Astrocyte of the cerebellum (primary cell): ENCODE measurements at regions not wholly inside any gene's neighbourhood (a gene's known extent, or its start where the extent isn't known, plus 50 kb on each side); places are given as distances from the start of the nearest gene placed in this dataset.

Source experiments
- DNase-seq: peaks from one replicate; pipeline ENCODE4 v3.0.0-alpha.2; 2011; ENCODE audit warnings: low read depth
- H3K4me3 ChIP-seq: 2 replicates; pipeline ENCODE4 v1.5.1; 2011; ENCODE audit warnings: mild to moderate bottlenecking, low read depth, low read length, moderate library complexity
- in situ Hi-C: cut with HindIII; loops from 2 replicates; pipeline ENCODE4 v1.10.0; 2017; ENCODE audit warnings: low sequenced_read_pairs
- TF ChIP-seq, protein P1 (sequence below): IDR thresholded peaks from 2 replicates; pipeline ENCODE4 v1.5.1; 2012; ENCODE audit warnings: low read length, low read depth, moderate library complexity, mild to moderate bottlenecking; ENCODE audit errors: missing control alignments

DNA sequence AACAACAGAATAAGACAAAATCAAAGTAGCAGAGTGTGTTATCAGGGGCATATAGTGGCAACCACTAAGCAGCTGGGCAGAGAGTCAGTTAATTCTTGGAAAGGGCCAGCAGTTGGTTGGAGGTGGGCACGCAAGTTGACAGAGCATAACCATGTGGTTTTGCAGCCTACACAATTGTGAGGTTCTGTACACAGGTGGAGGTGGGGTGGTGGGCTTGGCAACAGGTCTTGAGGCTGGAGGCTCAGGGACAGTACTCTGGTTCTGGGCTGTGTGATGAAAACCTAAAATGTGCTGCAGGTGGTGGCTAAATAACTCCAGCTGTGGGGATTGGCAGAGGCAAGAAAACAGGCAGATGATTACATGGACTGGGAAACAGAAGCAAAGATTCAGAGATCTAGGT is 1112.7 kb downstream of the PDHA2 start:
- DNase-seq, result no peak
- H3K4me3 ChIP-seq, result no peak overlapping the region
- TF ChIP-seq, protein P1, sequence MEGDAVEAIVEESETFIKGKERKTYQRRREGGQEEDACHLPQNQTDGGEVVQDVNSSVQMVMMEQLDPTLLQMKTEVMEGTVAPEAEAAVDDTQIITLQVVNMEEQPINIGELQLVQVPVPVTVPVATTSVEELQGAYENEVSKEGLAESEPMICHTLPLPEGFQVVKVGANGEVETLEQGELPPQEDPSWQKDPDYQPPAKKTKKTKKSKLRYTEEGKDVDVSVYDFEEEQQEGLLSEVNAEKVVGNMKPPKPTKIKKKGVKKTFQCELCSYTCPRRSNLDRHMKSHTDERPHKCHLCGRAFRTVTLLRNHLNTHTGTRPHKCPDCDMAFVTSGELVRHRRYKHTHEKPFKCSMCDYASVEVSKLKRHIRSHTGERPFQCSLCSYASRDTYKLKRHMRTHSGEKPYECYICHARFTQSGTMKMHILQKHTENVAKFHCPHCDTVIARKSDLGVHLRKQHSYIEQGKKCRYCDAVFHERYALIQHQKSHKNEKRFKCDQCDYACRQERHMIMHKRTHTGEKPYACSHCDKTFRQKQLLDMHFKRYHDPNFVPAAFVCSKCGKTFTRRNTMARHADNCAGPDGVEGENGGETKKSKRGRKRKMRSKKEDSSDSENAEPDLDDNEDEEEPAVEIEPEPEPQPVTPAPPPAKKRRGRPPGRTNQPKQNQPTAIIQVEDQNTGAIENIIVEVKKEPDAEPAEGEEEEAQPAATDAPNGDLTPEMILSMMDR, result no peak
- in situ Hi-C loops, result no loop called here

DNA sequence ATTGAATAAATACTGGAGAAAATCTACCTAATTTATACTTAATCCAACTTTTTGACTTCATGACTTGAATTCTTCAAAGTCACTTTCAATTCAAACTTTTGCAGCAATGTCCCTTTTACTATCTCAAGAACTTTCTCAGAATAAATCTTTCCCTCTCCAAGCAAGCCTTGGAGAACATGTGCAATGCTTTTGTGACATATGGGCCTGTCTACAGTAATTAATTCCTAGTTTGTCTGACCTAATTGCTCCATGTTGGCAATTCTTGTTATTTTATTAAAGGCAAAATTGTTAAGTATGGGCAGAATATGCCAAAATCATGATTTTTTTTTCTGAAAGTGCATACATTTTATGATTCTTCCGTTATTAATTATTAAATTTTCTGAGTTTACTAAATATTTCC is 1115.3 kb downstream of the PDHA2 start:
- H3K4me3 ChIP-seq, result no peak overlapping the region
- TF ChIP-seq, protein P1, result no peak
- no peak for DNase-seq
- in situ Hi-C loops, result no loop called here

DNA sequence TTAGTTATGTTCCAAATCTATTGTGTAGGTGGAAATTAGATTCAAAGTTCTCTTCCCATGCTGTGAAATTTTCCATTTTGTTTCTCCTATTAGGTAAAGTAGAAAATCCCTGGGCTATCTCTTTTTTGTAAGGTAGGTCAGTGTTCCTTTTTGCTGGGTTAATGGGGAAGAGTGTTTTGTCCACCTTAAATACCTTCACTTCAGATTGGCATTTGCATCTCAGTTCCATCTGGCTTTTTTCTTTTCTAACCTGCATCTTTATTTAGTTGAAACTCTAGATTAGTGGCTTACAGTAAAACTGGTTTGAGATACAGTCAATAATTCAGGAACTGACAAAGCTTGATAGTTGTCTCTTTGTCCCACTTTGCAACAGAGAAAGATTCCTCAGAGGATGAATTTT is 1115.8 kb downstream of the PDHA2 start:
- TF ChIP-seq, protein P1, result no peak
- in situ Hi-C loops, result no loop called here
- DNase-seq, result no peak
- no peak overlapping the region for H3K4me3 ChIP-seq

DNA sequence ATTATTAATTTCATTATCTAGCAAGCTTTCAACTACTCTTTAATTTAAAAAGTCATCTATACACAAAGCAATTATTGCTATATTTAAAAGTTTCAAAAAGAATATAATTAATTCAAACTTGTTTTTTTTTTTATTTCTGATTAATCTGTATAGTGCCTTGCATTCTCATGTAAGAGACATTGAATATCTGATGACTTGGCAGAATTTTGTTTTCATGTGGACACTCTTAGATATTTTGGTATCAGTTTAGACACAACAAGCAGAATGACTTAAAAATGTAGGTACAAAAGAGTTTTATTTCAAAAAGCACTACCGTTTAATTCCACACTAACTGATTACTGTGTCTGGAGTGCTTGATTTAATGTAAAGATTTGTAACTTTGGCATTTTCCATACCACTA is 1129.6 kb downstream of the PDHA2 start:
- no peak overlapping the region for H3K4me3 ChIP-seq
- TF ChIP-seq, protein P1, result no peak
- in situ Hi-C loops, result no loop called here
- DNase-seq, result no peak

DNA sequence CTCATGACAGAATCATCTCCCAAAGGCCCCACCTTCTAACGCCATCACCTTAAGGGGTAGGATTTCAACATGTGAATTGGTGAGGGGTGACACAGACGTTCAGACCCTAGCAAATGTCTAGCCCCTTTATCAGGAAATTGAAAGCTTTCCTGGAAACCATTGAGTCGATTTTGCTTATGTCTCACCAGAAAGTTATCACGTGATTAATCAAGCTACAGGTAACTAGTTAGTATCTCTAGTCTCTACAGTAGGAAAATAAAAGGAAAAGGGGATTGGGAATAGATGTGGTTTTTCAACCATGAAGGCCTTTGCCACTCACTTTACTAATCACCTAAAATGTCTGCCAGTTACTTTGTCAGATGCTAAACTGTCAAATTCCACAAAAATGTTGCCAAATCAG is 1133.0 kb downstream of the PDHA2 start:
- DNase-seq, result no peak
- TF ChIP-seq, protein P1, result no peak
- in situ Hi-C loops, result no loop called here
- H3K4me3 ChIP-seq, result no peak overlapping the region

DNA sequence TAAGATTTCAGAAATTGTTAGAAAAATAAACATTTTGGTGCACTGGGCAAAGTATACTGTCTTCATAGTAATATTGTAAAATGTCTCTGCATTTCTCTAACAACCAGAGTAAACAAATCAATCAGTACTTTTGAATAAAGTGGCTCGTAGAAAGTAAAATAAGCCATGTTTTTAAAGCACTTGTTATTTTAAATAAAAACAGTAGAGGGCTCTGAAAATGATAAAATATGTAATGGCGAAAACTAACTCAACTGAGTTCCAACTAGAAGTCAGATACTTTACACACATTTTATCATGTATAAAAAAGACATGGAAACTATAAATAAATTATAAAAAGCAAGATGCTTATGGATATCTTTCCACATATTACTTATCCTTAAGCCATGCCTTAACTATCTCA is 1134.4 kb downstream of the PDHA2 start:
- in situ Hi-C loops, result no loop called here
- H3K4me3 ChIP-seq, result no peak overlapping the region
- TF ChIP-seq, protein P1, result no peak
- DNase-seq, result no peak

DNA sequence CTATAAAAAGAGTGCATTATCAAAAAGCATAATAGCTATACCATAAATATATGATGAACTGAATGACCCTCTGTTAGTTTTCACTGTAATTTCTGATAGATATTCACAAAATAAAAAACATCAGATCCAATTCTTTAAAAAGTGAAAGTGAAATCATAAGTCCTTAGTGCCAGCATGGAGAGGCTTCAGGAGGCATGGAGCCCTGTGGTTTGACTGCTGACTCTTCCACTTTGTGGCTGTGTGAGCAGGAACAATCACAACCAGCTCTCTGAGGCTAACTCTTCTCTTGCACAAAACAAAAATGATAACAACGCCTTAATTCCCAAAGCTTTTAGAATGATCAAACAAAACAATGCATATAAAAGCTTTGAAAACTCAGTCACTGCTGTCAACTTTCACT is 1143.9 kb downstream of the PDHA2 start:
- in situ Hi-C loops, result no loop called here
- peak; percentile 6 for DNase-seq
- H3K4me3 ChIP-seq, result no peak overlapping the region
- TF ChIP-seq, protein P1, result no peak
